ENCODE measurements at regions not wholly inside any gene's neighbourhood (a gene's known extent, or its start where the extent isn't known, plus 50 kb on each side); places are given as distances from the start of the nearest gene placed in this dataset.
"Not testable (repeated sequence)": the region's sequence is repeated elsewhere in the genome, so short reads cannot be mapped to it uniquely, and the experiment has no call there.

- Histone ChIP-seq H3K4me1 (no peaks in the 10 kb centered on the region), H3K9me3 (no peaks in the 10 kb centered on the region), H3K36me3 (no peaks in the 10 kb centered on the region), H3K4me3 (no peak overlapping the region), H3K27me3 (no peaks in the 10 kb centered on the region), H3K27ac (no peak overlapping the region)
- no peak for DNase-seq
- TF ChIP-seq POLR2A (IDR thresholded peaks at IDR 0.05) (no peak), CTCF (IDR thresholded peaks at IDR 0.05) (no peak)
These were observed 89.1 kb upstream of the KCNMA1 start for GRCh38 chr10:77726732-77727131.

DNA sequence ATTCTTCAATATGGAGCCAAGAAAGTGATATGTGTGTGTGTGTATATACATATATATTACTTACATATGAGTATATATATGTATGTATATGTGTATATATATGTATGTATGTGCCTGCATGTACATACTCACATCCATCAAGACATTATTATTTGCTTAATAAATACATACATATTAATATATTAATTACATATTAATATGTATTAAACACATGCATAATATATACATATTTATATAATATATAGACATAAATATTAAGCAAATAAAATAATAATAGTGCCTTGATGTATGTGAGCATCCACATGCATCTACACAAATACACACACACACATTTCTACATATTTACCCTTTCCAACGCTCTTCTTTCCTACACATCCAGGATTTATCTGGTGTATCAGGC is 88.7 kb upstream of the KCNMA1 start:
- Histone ChIP-seq H3K4me3 (no peak overlapping the region), H3K27ac (no peak overlapping the region), H3K9me3 (no peaks in the 10 kb centered on the region), H3K4me1 (no peaks in the 10 kb centered on the region), H3K36me3 (no peaks in the 10 kb centered on the region), H3K27me3 (no peaks in the 10 kb centered on the region)
- DNase-seq = no peak
- TF ChIP-seq CTCF (IDR thresholded peaks at IDR 0.05) (no peak), POLR2A (IDR thresholded peaks at IDR 0.05) (no peak)

- no peaks in the 10 kb centered on the region for H3K36me3 ChIP-seq
- no peaks in the 10 kb centered on the region for H3K9me3 ChIP-seq
- H3K27me3 ChIP-seq = no peaks in the 10 kb centered on the region
- H3K4me1 ChIP-seq = no peaks in the 10 kb centered on the region
- H3K4me3 ChIP-seq = no peak overlapping the region
- H3K27ac ChIP-seq = no peak overlapping the region
- no peak for DNase-seq
- TF ChIP-seq POLR2A (IDR thresholded peaks at IDR 0.05) = no peak
- no peak for TF ChIP-seq CTCF (IDR thresholded peaks at IDR 0.05)
These were observed 87.2 kb upstream of the KCNMA1 start for GRCh38 chr10:77724820-77725219.

GRCh38 chr10:77723376-77723775 is 85.8 kb upstream of the KCNMA1 start:
- Histone ChIP-seq H3K9me3 (no peaks in the 10 kb centered on the region), H3K36me3 (no peaks in the 10 kb centered on the region), H3K4me3 (no peak overlapping the region), H3K27ac (no peak overlapping the region), H3K4me1 (no peaks in the 10 kb centered on the region), H3K27me3 (no peaks in the 10 kb centered on the region)
- DNase-seq = no peak
- no peak for TF ChIP-seq POLR2A (IDR thresholded peaks at IDR 0.05)
- no peak for TF ChIP-seq CTCF (IDR thresholded peaks at IDR 0.05)

DNA sequence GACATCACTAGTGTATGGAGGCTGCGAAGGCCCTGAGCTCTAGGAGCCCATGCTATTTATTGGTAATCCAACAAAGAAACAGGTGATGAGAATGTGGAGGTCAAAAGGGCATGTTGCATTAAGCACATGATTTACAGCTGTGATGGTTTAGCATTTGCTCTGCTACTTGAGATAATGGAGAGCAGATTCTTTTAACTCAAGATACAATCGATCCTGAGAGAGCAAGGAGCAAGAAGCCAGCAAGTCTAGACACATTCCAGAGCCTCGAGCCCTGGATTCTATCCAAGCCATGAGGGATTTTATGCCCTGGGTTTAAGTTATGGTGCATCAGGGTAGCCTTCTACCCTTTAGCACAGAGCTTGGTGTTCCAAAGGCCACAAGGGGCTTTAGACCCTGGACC is 85.3 kb upstream of the KCNMA1 start:
- H3K4me3 ChIP-seq, H3K9me3 ChIP-seq, H3K4me1 ChIP-seq, H3K27me3 ChIP-seq, DNase-seq, H3K27ac ChIP-seq, H3K36me3 ChIP-seq: not testable (repeated sequence)

GRCh38 chr10:77721815-77722214 is 84.2 kb upstream of the KCNMA1 start:
- no peak overlapping the region for H3K27ac ChIP-seq
- DNase-seq = no peak
- no peaks in the 10 kb centered on the region for H3K27me3 ChIP-seq
- H3K4me1 ChIP-seq = no peaks in the 10 kb centered on the region
- H3K4me3 ChIP-seq = no peak overlapping the region
- no peaks in the 10 kb centered on the region for H3K36me3 ChIP-seq
- TF ChIP-seq CTCF (IDR thresholded peaks at IDR 0.05) = no peak
- no peak for TF ChIP-seq POLR2A (IDR thresholded peaks at IDR 0.05)
- no peaks in the 10 kb centered on the region for H3K9me3 ChIP-seq
